Panc1 (cell line): ENCODE measurements at regions not wholly inside any gene's neighbourhood (a gene's known extent, or its start where the extent isn't known, plus 50 kb on each side); places are given as distances from the start of the nearest gene placed in this dataset.

Experiments
- POLR2AphosphoS5 ChIP-seq: IDR thresholded peaks from 2 replicates; pipeline ENCODE4 v1.6.1; 2012; ENCODE audit warnings: mild to moderate bottlenecking, low read depth, low read length, moderate library complexity
- SIN3A ChIP-seq: IDR thresholded peaks from 2 replicates; pipeline ENCODE4 v1.6.1; 2012; ENCODE audit warnings: low read depth, mild to moderate bottlenecking, low read length, moderate library complexity, borderline replicate concordance; ENCODE audit not compliant: insufficient read depth

DNA sequence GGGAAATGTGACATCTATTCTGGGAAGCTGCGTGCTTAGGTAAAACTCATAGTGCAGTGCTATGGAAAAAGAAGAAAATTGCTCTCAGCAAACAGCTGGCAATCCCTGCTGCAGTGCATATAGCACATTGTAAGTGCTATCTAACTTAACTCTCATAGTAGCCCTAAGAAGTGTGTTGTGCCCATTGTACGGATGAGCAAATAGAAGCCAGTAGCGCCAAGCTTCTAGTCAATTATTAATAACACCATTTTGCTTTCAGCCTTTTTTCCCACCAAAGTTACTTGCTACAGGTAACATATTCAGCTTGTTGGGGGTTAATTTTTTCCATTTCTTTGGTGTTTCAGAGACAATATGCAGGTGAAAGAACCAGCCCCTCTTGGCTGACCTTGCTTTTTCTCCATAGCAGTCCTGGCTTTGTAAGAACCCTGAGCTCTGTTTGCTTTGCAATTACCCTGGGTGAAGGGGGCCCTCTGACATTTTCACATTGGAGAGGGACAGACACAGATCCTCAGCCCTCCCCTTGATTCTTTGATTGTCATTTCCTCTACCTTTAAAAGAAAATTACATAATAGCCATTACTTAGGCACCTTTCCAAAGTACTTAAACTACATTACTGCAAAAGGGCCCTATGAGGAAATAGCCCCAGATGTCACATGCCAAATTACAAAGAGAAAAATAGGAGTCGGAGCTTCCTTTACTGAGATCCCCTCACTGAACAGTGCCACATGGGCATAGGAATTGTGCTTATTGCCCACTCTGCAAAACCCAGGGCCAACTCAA, 576.2 kb upstream of the TBX3 start:
- no peak for TF ChIP-seq POLR2AphosphoS5
- TF ChIP-seq SIN3A, result no peak
